PC-3 (cell line): ENCODE measurements at regions not wholly inside any gene's neighbourhood (a gene's known extent, or its start where the extent isn't known, plus 50 kb on each side); places are given as distances from the start of the nearest gene placed in this dataset.

Experiments
- CTCF ChIP-seq: fragments of 300-600 bp; sonication (generic); conservative IDR thresholded peaks from 2 replicates; pipeline ENCODE4 v1.5.1; 2017; ENCODE audit warnings: antibody characterized with exemption, low read depth, mild to moderate bottlenecking, low read length
- EZH2 ChIP-seq: fragments of 300-600 bp; sonication (generic); IDR thresholded peaks from one replicate; pipeline ENCODE4 v1.6.1; 2017; ENCODE audit warnings: antibody characterized with exemption, mild to moderate bottlenecking, low read length; ENCODE audit not compliant: unreplicated experiment
- EZH2phosphoT487 ChIP-seq: fragments of 300-600 bp; sonication (generic); IDR thresholded peaks from 2 replicates; pipeline ENCODE4 v1.6.1; 2018; ENCODE audit warnings: mild to moderate bottlenecking, antibody characterized with exemption, low read length, borderline replicate concordance

DNA sequence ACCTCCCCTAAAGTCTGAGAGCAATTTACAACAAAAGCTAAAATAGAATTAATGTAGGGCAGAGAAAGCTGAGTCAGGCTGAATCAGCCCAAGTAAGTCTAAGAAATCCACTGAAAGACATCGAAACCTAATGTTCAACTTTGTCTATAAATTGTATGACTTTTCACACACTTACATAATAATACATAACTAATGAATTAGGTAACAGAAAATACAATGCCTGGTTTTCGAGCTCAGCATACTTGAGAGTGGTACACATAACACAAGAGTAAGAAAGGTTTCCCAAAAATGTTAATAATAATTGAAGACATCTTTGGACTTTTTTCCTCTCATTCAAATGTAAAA, 55.3 kb upstream of the VGLL4 start:
- TF ChIP-seq CTCF (no peak), EZH2 (no peak), EZH2phosphoT487 (no peak)
